ENCODE measurements at regions not wholly inside any gene's neighbourhood (a gene's known extent, or its start where the extent isn't known, plus 50 kb on each side); places are given as distances from the start of the nearest gene placed in this dataset.
"Not testable (repeated sequence)": the region's sequence is repeated elsewhere in the genome, so short reads cannot be mapped to it uniquely, and the experiment has no call there.

GRCh38 chr2:47297767-47298425, 71.2 kb upstream of the EPCAM start:
- in situ Hi-C loops (cut with MboI; ENCODE audit: low sequenced_read_pairs): no loop called here

- in situ Hi-C loops (cut with MboI; ENCODE audit: low sequenced_read_pairs): no loop called here
Observed at GRCh38 chr2:47295981-47296635, 73.0 kb upstream of the EPCAM start.

GRCh38 chr2:47295131-47295980, 73.8 kb upstream of the EPCAM start:
- in situ Hi-C loops (cut with MboI; ENCODE audit: low sequenced_read_pairs): no loop called here

GRCh38 chr2:47293976-47294375, 75.1 kb upstream of the EPCAM start:
- in situ Hi-C loops (cut with MboI; ENCODE audit: low sequenced_read_pairs): no loop called here

GRCh38 chr2:47288864-47289263, 80.2 kb upstream of the EPCAM start:
- in situ Hi-C loops (cut with MboI; ENCODE audit: low sequenced_read_pairs): no loop called here

DNA sequence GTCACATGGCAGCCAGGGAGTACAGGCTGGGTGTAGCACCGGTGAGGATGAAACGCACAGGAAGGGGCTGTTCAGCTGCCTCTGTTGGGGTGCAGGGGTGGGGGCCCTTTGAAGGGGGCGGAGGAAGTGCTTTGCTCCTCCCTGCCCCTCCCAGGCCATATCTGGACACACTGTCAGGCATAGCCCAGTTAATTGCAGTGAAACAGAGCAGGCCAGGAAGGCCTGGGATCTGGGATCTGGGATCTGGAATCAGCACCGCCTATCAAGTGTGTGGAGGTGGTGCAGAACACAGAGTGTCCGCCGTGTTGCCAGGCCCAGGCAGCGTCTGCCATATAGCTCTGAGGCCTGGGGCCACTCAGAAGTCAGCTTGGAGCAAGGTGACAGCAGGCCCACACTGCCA, 85.5 kb upstream of the EPCAM start:
- in situ Hi-C loops (cut with MboI; ENCODE audit: low sequenced_read_pairs): no loop called here

- in situ Hi-C loops (cut with MboI; ENCODE audit: low sequenced_read_pairs): no loop called here
Observed at GRCh38 chr2:47282621-47283272, 86.4 kb upstream of the EPCAM start.

DNA sequence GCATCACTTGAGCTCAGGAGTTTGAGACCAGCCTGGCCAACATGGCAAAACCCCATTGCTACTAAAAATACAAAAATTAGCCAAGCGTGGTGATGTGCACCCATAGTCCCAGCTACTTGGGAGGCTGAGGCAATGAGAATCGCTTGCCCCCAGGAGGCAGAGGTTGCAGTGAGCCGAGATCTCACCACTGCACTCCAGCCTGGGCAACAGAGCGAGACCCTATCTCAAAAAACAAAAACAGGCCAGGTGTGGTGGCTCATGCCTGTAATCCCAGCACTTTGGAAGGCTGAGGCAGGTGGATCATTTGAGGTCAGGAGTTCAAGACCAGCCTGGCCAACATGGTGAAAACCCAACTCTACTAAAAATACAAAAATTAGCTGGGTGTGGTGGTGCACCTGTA, 89.6 kb upstream of the EPCAM start:
- in situ Hi-C loops (cut with MboI; ENCODE audit: low sequenced_read_pairs): not testable (repeated sequence)

GRCh38 chr2:47277987-47278386, 91.1 kb upstream of the EPCAM start:
- in situ Hi-C loops (cut with MboI; ENCODE audit: low sequenced_read_pairs): no loop called here

- in situ Hi-C loops (cut with MboI; ENCODE audit: low sequenced_read_pairs): no loop called here
Observed at GRCh38 chr2:47277187-47277586, 91.9 kb upstream of the EPCAM start.

- in situ Hi-C loops (cut with MboI; ENCODE audit: low sequenced_read_pairs): no loop called here
Observed at GRCh38 chr2:47276061-47276460, 93.0 kb upstream of the EPCAM start.

DNA sequence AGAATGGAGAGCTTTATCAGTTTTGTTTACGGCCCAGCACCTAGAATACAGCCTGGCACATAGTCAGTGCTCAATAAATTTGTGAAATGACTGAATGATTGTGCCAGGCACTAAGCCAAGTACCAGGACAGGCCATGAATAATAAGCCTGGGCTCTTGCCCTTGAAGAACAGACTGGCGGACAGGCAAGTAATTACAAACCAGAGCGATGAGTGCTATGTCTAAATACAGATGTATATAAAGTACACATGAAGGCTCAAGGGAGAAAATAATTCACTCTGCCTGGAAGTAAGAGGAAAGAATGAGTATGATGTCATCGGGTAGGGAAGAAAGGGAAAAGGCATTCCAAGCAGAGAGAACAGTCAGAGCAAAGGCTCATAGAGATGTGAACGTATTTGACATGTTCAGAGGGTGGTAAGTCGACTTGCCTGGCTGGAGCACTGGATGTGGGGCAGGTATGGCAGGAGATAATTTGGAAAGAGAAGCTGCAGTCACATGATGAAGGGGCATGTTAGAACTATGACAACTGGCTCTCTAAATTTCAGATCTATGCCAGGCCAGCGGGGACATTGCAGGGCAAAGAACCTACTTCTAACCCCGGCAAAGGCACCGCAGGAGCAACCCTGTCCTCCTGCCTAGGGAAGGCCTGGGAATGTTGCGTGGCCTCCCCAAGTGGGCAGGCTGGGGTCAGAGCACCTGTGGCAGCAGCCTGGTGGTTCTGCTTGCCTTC, 94.9 kb upstream of the EPCAM start:
- in situ Hi-C loops (cut with MboI; ENCODE audit: low sequenced_read_pairs): no loop called here

DNA sequence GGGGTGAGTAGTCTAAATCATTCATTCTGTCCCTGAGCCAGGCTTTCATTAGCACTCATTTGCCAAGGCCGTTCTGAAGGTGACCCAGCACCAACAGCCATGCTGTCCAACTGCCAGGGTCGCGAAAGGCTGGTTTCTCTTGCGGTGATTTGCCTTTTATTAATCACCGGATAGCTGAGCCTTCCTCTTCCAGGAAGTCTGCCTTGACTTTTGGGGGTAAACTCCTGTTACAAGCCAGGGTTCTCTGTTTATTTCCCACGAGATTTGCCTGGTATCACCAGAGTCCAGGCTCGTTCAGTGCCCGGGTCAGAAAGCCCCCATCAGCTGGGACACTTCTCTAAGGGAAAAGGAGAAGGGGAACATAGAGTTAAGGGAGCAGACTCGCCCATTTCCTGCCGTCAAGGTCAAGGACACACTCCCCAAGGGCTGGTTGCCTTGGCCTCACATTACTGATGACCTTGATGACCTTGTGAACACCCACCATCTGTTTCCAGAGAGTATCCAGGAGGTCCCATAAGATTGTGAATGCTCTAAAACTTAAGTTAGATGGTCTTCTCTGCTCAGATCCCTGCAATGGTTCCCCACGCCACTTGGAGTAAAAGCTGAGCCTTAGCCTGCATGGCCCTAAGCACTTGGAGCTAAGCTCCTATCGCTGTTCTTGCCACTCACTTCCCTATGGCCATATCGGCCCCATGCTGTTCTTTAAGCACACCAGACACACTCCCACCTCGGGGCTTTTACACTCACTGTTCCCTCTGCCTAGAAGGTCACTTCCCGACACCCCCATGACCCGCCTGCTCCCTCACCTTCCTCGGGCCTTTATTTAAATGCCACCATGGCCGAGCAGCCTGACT, 96.0 kb upstream of the EPCAM start:
- in situ Hi-C loops (cut with MboI; ENCODE audit: low sequenced_read_pairs): no loop called here

- in situ Hi-C loops (cut with MboI; ENCODE audit: low sequenced_read_pairs): no loop called here
Observed at GRCh38 chr2:47272031-47272864, 95.9 kb upstream of the CALM2 start.

- in situ Hi-C loops (cut with MboI; ENCODE audit: low sequenced_read_pairs): no loop called here
Observed at GRCh38 chr2:47271054-47272000, 95.0 kb upstream of the CALM2 start.

DNA sequence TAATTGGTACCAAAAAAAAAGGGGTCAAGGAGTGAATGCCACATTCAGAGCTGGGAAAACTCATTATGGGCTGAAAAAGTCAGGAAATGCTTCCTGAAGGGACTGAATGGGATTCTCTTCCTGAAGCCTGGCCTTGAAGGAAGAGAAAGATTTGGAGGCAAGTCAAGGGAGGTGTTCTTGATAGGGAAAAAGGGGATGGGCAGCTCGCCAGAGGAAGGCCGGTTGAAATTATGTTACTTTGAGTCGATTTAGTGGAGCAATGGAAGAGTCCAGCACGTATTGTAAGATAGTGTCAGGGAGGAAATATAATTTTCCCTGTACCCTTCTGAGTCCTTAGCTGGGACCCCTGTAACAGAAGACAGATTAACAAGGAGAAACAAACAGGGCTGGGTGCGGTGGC, 94.1 kb upstream of the CALM2 start:
- in situ Hi-C loops (cut with MboI; ENCODE audit: low sequenced_read_pairs): no loop called here

DNA sequence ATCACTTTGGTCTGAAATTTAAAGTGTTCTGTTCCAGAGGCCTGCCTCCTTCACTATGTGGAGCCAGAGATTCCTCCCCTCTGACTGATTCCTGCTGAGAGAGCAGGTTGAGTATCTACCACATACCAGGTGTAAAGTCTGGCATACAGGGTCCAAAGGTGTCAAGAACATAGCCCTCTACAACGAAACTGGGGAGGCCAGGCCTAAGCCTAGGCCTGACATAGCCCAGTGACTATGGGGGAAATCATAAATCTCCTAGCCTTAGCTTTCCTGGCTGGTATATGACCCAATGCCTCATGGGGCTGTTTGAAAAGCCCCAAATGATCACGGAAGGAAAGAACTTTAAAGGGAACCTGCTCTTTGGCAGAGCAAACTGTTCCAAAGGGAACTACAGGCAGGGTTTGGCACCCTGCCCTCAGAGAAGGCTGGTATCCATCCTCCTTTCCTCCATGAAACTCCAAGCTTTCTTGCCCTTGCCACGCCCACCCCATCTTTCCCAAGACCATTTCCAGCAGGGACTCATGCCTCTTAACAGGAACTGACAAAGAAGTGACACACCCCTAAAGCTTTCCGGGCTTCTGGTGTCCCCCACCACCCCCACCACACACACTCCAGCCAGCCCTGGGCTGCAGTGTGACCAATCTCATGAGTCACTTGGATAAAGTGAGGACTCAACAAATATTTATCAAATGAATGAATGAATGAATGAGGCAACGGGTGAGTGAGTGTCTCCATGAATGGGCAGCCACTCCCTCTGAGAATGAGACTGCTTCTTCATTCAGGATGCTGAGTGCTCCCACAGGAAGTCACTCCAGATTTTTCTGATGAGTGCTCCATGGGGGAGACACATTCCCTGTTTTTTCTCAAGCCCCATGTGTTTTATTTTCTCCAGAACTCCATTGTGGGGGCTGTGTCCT, 93.3 kb upstream of the CALM2 start:
- in situ Hi-C loops (cut with MboI; ENCODE audit: low sequenced_read_pairs): no loop called here
